GM21723 (cell line): ENCODE measurements at regions not wholly inside any gene's neighbourhood (a gene's known extent, or its start where the extent isn't known, plus 50 kb on each side); places are given as distances from the start of the nearest gene placed in this dataset.
"Not testable (repeated sequence)": the region's sequence is repeated elsewhere in the genome, so short reads cannot be mapped to it uniquely, and the experiment has no call there.

Experiments used
- ATAC-seq: cut with Tn5 transposase; IDR thresholded peaks from one replicate; pipeline ENCODE4 v1.9.1; 2021; ENCODE audit warnings: mild to moderate bottlenecking, moderate library complexity; ENCODE audit not compliant: unreplicated experiment

DNA sequence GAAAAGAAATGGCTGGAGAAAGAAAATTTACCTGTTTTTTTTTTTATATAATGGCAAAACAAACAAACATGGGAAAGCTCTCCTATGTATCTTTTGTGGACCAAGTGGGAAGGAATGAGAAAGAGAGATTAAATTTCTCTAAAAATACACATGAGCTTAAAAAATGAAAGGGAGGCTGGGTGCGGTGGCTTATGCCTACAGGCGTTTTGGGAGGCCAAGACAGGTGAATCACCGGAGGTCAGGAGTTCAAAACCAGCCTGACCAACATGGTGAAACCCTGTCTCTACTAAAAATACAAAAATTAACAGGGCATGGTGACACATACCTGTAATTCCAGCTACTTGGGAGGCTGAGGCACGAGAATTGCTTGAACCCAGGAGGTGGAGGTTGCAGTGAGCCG is 388.0 kb downstream of the TFAP2B start:
- not testable (repeated sequence) for ATAC-seq

DNA sequence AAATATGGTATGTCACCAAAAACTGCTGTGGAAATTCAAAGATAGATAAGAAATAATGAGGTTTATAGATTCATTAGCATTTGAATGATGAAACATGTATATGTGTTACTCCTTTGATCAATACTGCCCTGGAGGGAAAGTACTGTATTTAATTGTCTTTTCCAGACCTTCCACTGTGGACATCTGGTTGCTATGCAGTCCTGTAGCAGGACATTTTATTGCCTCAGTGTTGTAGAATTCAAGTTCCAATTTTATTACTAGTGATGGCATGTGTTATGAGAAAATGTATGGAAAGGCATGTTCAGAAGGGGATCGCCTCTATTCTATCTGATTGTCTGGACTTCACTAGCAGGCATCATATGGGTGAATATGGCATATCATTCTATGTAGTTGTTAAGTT is 391.0 kb downstream of the TFAP2B start:
- no peak for ATAC-seq

DNA sequence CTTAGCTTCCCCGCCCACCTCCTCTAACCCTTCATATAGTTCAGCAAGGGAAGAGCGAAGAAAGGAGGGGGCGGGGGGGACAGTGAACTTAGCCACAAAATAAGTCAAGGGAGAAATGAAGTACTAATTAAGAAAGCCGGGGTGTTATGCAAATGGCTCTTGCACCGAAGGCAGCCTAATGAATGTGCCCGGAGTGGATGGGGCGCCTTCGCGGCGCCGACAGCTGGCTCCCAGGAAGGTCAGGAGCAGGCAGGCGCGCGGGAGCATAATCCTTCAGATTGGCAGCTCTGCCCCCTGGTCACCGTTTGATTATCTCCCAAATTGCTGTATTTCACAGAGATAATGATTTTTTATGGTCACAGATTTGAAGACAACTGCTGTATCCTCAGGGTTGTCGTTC is 395.1 kb downstream of the TFAP2B start:
- ATAC-seq: no peak

DNA sequence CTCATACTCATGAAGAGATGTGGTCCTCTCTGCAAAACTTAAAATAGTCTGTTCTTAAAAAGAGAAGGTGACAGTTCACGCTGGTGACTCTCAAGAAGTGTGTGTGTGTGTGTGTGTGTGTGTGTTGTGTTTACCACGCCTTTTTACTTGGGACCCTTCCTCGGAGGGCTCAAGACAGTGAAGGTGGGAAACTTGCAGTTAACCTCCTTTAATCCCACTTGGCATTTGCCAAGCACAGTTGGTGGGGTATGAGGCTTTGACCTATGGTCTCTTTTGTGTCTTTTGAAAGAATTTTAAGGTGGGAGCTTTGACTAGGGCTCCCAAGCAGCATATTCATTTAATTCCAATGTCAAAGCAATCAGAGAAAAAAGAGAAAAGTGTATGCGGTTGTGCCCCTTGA is 395.8 kb downstream of the TFAP2B start:
- ATAC-seq: no peak

DNA sequence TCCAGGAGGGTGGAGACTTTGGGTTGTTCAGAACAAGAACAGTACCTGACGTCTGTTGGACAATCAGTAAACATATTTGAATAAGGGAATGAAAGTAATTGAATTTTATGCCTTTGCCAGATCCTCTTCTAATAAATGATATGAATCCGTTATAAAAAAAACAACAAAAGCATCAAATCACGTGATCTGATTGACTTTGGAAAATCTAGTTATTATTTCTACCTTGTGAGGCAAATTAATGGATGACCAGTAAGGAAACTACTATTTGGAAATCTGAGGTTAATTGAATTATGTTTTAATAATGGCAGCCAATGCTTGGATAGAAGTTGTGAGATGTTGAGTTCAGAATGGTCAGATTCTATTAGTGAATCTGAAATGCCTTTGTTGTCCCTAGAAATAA is 399.5 kb downstream of the TFAP2B start:
- ATAC-seq: no peak

DNA sequence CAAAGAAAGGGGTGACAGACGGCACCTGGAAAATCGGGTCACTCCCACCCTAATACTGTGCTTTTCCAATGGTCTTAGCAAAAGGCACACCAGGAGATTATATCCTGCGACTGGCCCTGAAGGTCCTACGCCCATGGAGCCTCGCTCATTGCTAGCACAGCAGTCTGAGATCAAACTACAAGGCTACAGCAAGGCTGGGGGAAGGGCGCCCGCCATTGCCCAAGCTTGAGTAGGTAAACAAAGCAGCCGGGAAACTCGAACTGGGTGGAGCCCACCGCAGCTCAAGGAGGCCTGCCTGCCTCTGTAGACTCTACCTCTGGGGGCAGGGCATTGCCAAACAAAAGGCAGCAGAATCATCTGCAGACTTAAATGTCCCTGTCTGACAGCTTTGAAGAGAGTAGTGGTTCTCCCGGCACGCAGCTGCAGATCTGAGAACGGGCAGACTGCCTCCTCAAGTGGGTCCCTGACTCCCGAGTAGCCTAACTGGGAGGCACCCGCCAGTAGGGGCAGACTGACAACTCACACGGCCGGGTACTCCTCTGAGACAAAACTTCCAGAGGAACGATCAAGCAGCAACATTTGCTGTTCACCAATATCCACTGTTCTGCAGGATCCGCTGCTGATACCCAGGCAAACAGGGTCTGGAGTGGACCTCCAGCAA is 406.0 kb downstream of the TFAP2B start:
- not testable (repeated sequence) for ATAC-seq

DNA sequence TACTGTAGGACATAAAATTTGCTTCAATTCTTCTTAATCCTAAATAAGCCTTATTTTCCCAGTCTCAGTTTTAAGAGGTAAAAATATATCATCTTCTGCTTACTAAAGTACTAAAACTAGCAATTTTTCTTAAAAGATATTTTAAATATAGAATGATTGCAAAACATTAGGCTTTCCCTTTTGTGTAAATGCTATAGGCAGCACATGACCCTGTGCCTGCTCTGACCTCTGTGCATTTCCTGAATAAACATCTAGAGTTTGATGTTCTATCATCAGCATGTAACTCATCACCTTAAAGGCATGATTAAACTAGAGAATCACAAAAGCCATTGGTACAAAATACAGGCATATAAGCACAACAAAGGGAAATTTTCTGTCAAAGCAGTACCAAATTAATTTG is 422.7 kb downstream of the TFAP2B start:
- ATAC-seq: no peak

DNA sequence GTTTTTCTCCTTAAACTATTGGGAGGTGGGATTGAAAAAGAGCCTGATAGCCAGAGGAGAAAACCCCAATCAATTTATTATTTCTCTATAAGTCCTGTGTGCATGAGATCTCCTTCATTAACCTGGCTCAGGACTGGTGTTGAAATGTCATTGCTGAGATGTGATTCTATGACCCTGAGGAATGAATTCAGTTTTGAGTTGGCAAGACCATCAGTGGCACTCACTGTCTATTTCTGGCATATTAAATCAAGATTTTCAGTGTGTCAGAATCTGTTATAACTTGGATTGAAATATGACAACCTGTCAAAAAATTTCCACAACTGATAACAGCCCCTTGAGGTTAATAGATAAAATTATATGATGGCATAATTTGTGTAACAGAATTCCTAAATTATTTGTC is 431.1 kb downstream of the TFAP2B start:
- no peak for ATAC-seq

DNA sequence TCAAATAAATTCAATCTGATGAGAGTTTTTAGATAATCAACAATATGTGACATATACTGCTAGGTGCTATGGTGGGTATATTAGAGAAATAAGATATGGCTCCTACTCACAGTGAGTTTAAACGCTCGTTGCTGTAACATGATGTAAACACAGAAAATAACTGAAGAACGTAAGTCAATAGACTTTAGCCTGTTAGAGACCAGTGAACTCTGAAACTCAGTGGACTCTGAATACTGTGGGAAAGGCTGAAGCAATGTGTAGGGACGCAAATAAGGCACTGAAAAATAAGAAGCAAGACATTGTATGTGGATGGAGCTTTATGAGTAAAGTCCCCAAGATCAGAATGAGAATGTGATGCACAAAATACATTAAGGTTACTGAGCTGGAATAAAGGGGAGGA is 431.6 kb downstream of the TFAP2B start:
- no peak for ATAC-seq

DNA sequence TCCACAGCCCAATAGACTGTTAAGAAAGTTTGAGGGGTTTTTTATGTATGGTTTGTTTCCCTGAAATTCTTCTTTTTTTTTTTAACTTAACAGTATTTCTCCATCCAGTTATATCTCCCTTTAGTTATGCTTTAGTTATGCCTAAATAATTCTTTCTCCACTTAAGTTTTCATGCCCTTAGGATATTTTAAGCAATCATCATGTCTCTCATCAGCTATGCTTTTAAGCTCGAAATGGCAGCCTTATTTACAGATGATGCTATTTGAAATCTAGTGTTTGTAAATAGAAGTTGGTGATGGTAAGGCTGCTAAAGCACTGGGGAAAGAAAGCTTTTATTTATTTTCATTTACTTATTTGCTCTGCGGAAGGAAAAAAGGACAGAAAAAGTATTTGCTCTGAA is 439.3 kb downstream of the TFAP2B start:
- no peak for ATAC-seq

DNA sequence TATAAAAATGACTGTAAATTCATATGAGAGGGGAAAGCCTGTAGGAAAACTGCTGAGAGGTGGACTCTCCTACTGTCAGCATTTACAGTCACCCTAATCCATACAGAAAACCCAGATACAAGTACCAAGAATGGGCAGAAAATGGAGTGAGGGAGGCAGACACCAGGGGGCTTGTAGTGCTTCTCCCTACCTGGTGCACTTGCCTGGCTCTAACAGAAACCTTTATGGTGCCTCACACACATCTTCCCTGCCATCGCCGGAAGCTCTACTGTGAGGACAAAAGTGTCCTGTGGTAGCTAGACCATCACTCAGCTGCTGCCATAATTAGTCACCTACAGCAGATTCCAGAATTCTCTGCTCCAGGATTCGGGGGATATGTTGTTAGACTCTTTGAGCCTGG is 441.3 kb downstream of the TFAP2B start:
- no peak for ATAC-seq

DNA sequence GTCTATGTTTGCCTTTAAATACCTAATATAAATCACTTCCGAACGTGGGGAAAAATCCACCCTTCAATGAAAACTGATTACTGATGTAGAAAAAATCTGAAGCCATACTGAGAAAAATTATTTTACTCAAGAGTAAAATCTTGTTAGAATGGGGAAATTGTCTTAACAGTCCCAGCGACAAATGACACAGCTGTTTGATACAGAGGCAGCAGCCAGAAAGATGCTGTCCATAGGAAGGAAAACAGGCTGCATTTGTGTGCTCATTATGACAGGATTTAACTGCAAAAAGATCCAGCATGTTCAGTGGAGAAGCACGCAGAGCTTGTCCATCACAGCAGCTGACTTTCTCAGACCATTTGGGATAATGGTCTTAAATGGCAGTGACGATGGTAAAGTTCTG is 443.0 kb downstream of the TFAP2B start:
- ATAC-seq: no peak

DNA sequence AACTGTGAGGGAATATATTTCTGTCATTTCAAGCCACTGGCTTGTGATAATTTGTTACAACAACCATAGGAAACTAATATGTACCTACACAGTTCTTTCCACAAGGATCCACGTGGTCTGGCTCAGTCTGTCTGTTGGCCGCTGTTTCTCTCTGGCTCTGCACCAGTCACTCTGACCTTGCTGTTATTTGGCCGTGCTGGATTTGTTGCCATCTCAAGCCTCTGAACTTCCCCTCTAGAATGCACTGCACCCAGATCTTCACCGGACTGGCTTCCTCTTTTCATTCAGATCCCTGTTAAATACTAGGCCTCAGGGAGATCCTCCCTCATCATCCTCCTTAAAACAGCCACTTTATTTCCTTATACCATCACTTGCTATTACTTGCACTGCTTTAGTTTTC is 446.8 kb downstream of the TFAP2B start:
- no peak for ATAC-seq

DNA sequence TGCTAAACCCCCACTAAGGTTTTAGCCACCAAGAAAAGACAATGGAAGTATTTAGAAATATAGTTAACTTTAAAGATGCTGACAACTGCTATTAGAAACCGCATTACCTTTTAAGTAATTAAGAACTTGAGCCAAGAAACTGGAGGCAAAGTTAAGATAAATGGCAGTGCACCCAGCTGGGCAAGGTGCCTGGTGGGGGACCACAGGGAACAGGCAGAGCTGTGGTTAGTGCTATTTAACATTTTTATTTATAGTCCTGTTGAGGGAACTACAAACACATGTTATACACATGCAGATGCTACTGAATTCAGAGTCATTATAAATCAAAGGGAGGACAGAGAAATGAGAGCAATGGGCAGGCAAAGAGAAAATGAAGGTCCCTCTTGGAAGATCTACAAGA is 447.9 kb downstream of the TFAP2B start:
- ATAC-seq: no peak

DNA sequence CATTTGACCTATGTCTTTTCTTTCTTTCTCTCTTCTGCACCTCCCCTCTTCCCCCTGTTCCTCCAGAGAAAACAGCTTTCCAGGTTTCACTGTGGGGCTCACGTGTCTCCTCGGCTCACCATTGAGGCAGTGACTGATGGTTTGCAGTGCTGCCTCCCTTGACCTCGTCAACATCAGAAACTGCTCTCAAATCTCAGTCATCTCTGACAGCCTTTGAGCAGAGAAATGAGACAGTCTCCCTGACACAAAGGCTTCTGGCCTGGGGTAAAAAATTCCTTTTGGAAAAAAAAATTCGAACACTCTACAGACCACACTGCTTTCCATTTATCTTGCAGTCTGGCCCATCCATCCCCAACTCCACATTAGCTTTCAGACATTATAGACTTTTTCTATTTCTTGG is 450.0 kb downstream of the TFAP2B start:
- ATAC-seq: no peak

DNA sequence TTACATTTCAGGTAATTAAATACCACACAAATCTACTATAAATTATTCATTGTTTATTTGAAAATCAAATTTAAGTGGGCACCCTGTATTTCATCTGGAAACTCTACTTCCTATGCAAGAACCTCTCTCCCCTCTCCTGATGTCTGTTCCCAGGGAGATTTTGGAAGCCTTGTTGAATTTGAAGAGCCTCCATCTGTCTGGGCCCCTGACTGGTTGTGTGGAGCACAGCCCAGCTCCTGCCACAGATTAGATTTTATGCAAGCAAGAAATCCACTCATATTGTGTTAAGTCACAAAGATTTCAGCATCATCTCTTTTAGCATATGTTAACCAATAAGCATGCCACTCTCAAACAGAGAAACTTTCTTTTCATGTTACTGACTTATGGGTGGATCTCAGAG is 451.2 kb downstream of the TFAP2B start:
- ATAC-seq: no peak

DNA sequence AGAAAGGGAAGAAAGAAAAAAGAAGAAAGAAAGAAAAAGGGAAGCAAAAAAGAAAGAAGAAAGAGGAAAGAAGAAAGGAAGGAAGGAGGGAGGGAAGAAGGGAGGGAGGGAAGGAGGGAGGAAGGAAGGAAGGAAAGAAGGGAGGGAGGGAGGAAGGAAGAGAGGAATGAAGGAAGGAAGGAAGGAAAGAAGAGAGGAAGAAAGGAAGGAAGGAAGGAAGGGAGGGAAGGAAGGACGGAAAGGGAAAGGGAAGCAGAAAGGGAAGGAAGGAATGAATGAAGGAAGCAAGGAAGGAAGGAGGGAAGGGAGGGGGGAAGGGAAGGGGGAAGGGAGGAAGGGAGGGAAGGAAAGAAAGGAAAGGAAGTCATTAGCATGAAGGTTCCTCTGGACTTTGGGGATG is 452.9 kb downstream of the TFAP2B start:
- no peak for ATAC-seq

DNA sequence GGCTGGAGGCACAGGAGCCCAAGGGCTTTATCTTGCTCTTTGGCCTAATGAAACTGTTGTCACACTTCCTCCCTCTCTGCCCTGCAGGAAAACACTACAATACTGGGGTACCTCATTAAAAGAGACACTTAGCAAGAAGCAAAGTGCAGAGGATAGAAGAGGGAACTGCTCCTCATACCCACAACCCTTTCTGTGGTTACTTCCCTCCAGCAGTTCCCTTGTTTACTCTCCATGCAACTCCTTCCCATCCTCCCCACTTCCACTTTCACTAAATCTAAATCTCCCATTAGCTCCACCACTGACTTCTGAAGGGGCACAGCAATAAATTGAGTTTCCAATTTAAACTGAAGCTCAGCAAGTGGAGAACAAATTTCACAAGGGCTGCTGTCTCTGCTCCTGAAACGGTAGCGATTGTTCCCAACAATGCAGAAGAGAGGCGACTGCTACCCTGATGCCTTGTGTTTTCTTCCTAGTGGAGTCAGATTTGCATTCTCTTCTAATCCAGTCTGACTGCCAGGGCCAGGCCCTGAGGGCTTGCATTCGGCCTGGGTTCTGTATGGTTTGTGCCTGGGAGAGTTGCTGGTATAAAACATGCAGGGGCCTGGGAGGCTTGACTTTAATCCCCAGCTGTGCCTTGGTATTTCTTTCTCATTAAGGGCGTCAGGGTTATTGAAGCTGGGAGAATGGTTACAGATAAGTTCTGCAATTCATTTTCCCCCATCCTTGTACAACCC is 454.7 kb downstream of the TFAP2B start:
- ATAC-seq: no peak

DNA sequence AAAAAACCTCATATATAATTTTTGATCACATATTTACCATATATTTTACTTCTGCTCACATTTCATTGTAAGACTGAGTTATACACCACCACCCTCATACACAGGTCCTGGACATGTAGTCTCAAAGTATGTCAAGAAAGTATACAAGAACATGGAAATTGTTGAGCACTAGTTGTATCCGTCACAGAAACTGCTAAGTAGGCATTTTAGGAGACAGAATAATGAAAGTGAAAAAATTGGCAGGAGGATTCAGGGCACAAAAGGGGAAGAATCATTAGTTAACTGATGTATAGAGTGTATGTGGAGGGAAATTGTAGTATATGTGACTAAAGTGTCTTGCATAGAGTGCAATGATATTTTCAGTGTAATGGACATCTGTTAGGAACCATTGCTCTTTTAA is 458.8 kb downstream of the TFAP2B start:
- no peak for ATAC-seq

DNA sequence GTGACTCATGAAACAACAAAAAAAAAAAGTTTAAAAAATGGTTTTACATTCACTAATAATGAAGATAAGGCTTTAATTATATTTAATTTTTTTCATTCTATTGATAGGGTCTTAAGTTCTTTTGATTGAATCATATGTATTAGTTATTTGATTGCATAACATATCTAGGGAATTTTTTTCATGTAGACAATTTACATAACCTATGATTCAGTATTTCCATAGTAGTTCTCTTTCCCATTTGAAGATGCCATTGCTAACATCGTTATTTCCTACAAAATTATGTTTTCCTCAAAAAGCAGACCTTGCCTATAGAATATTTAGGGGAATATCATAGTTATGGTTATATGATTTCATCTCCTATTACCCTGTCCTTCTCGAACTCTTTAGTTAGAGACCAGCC is 463.4 kb downstream of the TFAP2B start:
- ATAC-seq: no peak

DNA sequence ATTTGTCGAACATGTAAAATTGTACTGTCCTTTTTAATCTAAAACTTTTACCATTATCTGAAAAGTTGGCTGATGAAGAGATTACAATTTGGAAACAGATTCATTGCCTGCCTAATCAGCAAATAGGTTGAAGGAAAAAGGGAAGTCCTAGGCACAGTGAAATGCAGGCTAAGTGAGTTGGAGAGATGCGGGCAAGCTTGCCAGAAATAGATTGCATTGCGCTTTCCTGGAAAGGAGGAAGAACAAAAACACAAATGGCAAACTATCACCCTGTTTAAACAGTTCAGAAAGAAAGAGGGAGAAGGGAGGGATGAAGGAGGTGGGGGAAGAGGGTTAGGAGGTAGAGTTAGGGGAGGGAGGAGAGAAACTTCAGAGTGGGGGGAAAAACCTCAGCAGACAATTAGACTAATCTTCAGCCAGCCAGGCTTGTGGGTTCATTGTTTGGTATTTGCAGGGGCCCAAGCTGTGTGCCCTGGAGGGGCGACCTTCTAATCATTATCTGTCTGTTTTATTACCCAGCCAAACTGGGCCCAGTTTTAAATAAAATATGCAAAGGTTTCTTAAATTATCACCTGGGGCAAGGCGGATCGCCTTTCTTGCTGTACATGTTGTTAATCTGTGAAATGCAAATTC is 465.2 kb downstream of the TFAP2B start:
- no peak for ATAC-seq

DNA sequence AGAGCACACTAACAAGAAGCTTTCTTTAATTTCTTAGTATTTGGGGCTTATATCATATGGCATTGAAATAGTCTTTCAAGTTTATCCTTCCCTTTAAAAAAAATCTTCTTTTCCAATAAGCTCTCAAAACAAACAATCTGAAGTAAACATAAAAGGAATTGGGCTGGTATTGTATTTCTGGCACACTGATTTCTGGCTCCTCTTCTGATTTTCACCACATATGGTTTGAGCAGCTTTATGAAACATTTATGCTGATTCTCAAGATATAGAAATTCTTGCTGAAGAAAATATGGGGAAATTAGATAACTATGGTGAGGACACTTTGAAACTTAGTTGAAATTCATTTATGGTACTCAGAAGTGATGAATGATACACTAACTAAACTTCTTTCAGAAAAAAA is 467.2 kb downstream of the TFAP2B start:
- no peak for ATAC-seq
